ENCODE measurements at regions not wholly inside any gene's neighbourhood (a gene's known extent, or its start where the extent isn't known, plus 50 kb on each side); places are given as distances from the start of the nearest gene placed in this dataset.

GRCh38 chr4:38609614-38610013 is 54.4 kb upstream of the KLF3 start:
- no peak for DNase-seq

DNA sequence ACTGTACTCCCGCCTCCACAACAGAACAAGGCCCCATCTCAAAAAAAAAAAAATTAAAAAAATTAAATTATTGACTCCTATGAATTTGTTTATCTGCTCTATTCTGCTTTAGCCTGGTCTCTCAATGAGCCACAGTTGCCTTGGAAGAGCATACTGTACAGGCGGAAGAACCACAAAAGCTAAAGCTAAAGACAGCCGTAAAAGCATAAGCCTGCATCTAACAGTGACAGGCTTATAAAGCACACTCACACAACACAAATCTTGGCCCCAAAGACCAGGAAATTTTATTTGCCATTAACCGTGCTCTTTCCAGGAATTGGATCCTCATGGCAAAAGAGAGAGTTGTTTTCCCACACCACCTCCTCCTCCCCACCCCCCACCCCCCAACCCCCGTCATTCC is 53.5 kb upstream of the KLF3 start:
- DNase-seq = no peak

- no peak for DNase-seq
These were observed 53.0 kb upstream of the KLF3 start for GRCh38 chr4:38610966-38611431.

- no peak for DNase-seq
These were observed 52.3 kb upstream of the KLF3 start for GRCh38 chr4:38611676-38612075.

GRCh38 chr4:38612646-38613414 is 51.2 kb upstream of the KLF3 start:
- no peak for DNase-seq
